Prostate gland (tissue), 2 donors: ENCODE measurements at regions not wholly inside any gene's neighbourhood (a gene's known extent, or its start where the extent isn't known, plus 50 kb on each side); places are given as distances from the start of the nearest gene placed in this dataset.

Experiments used
- DNase-seq: peaks from one replicate; pipeline ENCODE4 v3.0.0-alpha.2; 2019; ENCODE audit warnings: low spot score
- H3K27ac ChIP-seq, 2 donors: fragments of 200-600 bp; sonication (generic); 2 replicates each; pipeline ENCODE4 v1.5.1; 2017 to 2019
- H3K27me3 ChIP-seq: fragments of 200-600 bp; sonication (generic); replicated peaks from 2 replicates; pipeline ENCODE4 v1.5.1; 2019; ENCODE audit not compliant: insufficient read depth
- H3K36me3 ChIP-seq, 2 donors: fragments of 200-600 bp; sonication (generic); 1 replicate in 1 of 2; 2 replicates in 1 of 2; pipeline versions ENCODE4 v1.5.1 to v1.8.1; 2017 to 2019
- H3K4me1 ChIP-seq: fragments of 200-600 bp; sonication (generic); replicated peaks from 2 replicates; pipeline ENCODE4 v1.5.1; 2019
- H3K4me3 ChIP-seq, 2 donors: fragments of 200-600 bp; sonication (generic); 2 replicates each; pipeline ENCODE4 v1.5.1; 2017 to 2019
- H3K9me3 ChIP-seq: fragments of 200-600 bp; sonication (generic); 2 replicates; pipeline ENCODE4 v1.5.1; 2017
- POLR2A ChIP-seq: fragments of 450-650 bp; IDR thresholded peaks from one replicate; pipeline ENCODE4 v1.6.1; 2016; ENCODE audit warnings: antibody characterized with exemption, mild to moderate bottlenecking
- POLR2AphosphoS5 ChIP-seq: sonication (generic); formaldehyde crosslinking; IDR thresholded peaks from one replicate; pipeline ENCODE4 v1.6.1; 2017; ENCODE audit warnings: antibody characterized with exemption
- whole genome bisulfite sequencing: methylation state at CpG from one replicate; pipeline ENCODE4 v1.1.5; 2018; 5-methylcytosine and 5-hydroxymethylcytosine counted together
- intact Hi-C: fragments of 100-400 bp; cut with DNase I; formaldehyde crosslinking; loops from one replicate; pipeline ENCODE4 v1.14.2; 2022
- TF ChIP-seq, protein P1 (sequence below), 4 experiments: fragments of 200-600 bp in 2 of 4; fragments of 450-650 bp in 2 of 4; sonication (generic) in 2 of 4; IDR thresholded peaks; 1 replicate in 3 of 4; 2 replicates in 1 of 4; pipeline ENCODE4 v1.5.1; 2016 to 2019; ENCODE audit warnings: antibody characterized with exemption in 4 of 4, mild to moderate bottlenecking in 2 of 4, moderate library complexity in 2 of 4

DNA sequence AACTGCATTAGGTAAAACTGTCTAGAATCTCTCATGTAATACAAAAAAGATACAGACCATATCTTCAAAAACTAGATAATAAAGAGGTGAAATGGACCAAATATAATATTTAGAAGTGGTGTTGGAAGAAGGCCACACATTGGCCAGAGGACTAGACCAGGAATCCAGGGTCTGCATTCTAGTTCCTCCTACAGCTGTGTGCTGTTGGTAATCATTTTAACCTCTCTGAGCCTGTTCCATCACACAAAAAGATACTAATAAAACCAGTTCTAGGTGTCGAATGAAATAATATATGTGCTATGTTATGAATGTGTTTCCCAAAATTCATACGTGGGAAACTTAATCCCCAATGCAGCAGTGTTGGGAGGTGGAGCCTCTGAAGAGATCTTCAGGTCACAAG is 111.6 kb upstream of the RREB1 start:
- H3K4me3 ChIP-seq = no peak overlapping the region
- H3K27ac ChIP-seq = no peak overlapping the region
- no peaks in the 10 kb centered on the region for H3K9me3 ChIP-seq
- intact Hi-C loops = no loop called here
- 88% methylated on average over 2 of the region's 2 CpGs for WGBS
- no peaks in the 10 kb centered on the region for H3K36me3 ChIP-seq
- DNase-seq = no peak
- no peaks in the 10 kb centered on the region for H3K27me3 ChIP-seq
- no peak for TF ChIP-seq POLR2AphosphoS5
- no peak for TF ChIP-seq POLR2A
- TF ChIP-seq, protein P1, sequence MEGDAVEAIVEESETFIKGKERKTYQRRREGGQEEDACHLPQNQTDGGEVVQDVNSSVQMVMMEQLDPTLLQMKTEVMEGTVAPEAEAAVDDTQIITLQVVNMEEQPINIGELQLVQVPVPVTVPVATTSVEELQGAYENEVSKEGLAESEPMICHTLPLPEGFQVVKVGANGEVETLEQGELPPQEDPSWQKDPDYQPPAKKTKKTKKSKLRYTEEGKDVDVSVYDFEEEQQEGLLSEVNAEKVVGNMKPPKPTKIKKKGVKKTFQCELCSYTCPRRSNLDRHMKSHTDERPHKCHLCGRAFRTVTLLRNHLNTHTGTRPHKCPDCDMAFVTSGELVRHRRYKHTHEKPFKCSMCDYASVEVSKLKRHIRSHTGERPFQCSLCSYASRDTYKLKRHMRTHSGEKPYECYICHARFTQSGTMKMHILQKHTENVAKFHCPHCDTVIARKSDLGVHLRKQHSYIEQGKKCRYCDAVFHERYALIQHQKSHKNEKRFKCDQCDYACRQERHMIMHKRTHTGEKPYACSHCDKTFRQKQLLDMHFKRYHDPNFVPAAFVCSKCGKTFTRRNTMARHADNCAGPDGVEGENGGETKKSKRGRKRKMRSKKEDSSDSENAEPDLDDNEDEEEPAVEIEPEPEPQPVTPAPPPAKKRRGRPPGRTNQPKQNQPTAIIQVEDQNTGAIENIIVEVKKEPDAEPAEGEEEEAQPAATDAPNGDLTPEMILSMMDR (IDR thresholded peaks at IDR 0.05) = no peak
- no peaks in the 10 kb centered on the region for H3K4me1 ChIP-seq

DNA sequence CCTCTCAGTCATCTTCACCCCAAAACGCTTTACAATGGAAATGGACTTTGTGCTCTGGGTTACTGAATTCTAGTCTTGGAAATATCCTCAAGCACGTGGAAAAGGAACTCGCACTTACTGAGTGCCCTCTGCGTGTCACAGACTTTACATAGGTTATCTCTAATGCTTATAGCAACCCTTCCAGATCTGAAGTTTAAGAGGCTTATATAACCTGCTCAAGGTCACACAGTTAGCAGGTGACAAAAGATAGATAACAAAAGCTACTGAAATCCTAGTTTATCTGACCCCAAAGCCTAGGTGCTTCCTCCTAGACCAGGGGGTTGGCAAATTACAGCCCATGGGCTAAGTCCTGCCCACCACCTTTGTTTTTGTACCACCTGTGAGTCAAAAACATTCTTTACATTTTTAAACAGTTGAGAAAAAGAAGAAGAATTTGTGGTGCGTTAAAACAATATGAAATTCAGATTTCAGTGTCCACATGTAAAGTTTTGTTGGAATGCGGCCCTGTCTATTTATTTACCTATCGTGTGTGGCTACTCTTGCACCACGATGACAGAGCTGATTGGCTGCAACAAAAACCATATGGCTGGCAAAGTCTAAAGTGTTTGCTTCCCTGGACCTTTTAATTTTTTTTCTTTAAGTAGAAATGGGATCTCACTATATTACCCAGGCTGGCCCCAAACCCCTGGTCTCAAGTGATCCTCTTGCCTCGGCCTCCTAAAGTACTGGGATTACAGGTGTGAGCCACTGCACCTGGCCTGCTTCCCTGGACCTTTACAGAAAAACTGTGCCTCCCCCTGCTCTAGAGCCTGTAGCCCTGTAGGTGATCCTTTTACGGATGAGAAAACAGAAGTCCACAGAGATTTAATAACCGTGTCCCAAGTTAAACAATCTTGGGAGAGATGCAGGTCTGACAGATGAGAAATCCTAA is 110.2 kb upstream of the RREB1 start:
- Histone ChIP-seq H3K9me3 (no peaks in the 10 kb centered on the region), H3K27ac (no peak overlapping the region), H3K4me3 (no peak overlapping the region), H3K36me3 (no peaks in the 10 kb centered on the region), H3K27me3 (no peaks in the 10 kb centered on the region), H3K4me1 (no peaks in the 10 kb centered on the region)
- intact Hi-C loops = no loop called here
- WGBS = 68% methylated on average over 11 of the region's 11 CpGs
- DNase-seq = no peak
- TF ChIP-seq POLR2A (no peak), POLR2AphosphoS5 (no peak)
- TF ChIP-seq, protein P1 (IDR thresholded peaks at IDR 0.05) = no peak

DNA sequence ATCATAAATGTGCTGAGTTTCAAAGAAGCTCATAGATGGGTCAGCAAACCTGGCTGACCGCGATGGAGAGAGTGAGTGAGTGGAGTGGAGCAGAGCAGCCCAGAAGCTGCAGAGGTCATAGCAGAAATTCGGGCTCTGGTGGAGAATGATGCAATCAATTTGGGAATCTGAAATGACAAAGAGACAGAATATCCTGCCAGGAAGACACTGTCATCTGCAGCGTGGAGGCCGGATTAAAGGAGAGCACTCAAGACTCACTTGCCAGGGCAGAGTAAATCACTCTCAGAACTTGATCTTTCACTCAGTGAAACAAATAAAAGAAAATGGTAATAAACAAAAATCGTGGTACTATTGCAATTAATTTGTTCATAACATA is 109.6 kb upstream of the RREB1 start:
- no peaks in the 10 kb centered on the region for H3K9me3 ChIP-seq
- WGBS = 49% methylated on average over 6 of the region's 6 CpGs
- H3K4me3 ChIP-seq = no peak overlapping the region
- no peaks in the 10 kb centered on the region for H3K4me1 ChIP-seq
- no peaks in the 10 kb centered on the region for H3K36me3 ChIP-seq
- intact Hi-C loops = no loop called here
- DNase-seq = no peak
- TF ChIP-seq, protein P1 (IDR thresholded peaks at IDR 0.05) = no peak
- no peak for TF ChIP-seq POLR2AphosphoS5
- TF ChIP-seq POLR2A = no peak
- H3K27me3 ChIP-seq = no peaks in the 10 kb centered on the region
- H3K27ac ChIP-seq = no peak overlapping the region

DNA sequence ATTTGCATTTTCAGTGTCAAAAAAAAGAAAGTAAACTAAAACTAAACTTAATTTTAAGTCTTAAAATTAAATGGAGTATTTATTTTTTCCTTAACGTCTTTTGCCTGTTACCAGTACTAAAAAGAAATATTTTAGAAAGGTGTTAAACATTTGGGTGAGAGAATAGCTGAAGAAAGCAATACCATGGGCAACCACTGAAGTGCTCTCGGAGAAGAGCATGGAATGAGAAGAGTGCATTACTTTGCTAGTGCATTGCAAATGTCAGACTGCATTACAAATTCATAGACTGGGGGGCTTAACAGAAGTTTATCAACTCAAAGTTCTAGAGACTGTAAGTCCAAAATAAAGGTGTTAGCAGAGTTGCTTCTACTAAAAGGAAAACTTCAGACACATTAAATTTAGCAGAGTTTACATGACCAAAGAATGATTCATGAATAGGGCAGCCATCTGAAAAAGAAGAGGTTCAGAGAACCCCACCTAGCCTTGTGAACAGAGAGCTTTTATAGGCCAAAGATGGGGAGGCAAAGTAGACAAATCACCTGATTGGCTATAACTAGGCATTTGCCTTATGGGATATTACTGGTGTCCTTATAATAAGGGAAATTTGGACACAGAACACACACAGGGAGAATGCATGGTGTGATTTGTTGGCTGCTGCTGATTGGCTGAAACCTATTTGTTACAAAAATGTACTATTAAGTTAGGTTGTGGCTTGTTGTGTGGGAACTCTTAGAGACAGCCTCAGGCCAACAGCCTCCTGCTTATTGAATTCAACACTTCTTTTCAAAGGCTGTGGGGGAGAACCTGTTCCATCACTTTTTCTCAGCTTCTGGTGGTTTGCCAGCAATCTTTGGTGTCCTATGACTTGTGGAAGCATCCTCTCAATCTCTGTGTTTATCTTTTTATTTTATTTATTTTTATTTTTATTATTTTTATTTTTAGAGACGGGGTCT is 106.7 kb upstream of the RREB1 start:
- no peak overlapping the region for H3K4me3 ChIP-seq
- TF ChIP-seq POLR2A (no peak), POLR2AphosphoS5 (no peak)
- TF ChIP-seq, protein P1 (IDR thresholded peaks at IDR 0.05) = no peak
- H3K9me3 ChIP-seq = no peaks in the 10 kb centered on the region
- no peaks in the 10 kb centered on the region for H3K4me1 ChIP-seq
- WGBS = 87% methylated on average over 3 of the region's 3 CpGs
- no peaks in the 10 kb centered on the region for H3K27me3 ChIP-seq
- no peaks in the 10 kb centered on the region for H3K36me3 ChIP-seq
- DNase-seq = no peak
- H3K27ac ChIP-seq = no peak overlapping the region
- intact Hi-C loops = no loop called here
